ENCODE measurements at regions not wholly inside any gene's neighbourhood (a gene's known extent, or its start where the extent isn't known, plus 50 kb on each side); places are given as distances from the start of the nearest gene placed in this dataset.
"Not testable (repeated sequence)": the region's sequence is repeated elsewhere in the genome, so short reads cannot be mapped to it uniquely, and the experiment has no call there.

- no peaks in the 10 kb centered on the region for H3K36me3 ChIP-seq (ENCODE audit: control insufficient read depth, low read depth, low read length)
Observed at GRCh38 chr13:85562282-85562681, 236.9 kb downstream of the SLITRK6 start.

GRCh38 chr13:85557691-85558467 lies 241.3 kb downstream of the SLITRK6 start:
- Histone ChIP-seq H3K4me1 (ENCODE audit: control insufficient read depth, low read depth, low read length) (no peaks in the 10 kb centered on the region), H3K27ac (ENCODE audit: low read length) (no peak overlapping the region), H3K9ac (ENCODE audit: low read length) (no peak overlapping the region), H3K9me3 (ENCODE audit: control insufficient read depth, low read depth, low read length) (no peaks in the 10 kb centered on the region), H3K36me3 (ENCODE audit: control insufficient read depth, low read depth, low read length) (no peaks in the 10 kb centered on the region), H3K4me3 (ENCODE audit: low read length) (no peak overlapping the region), H3K27me3 (ENCODE audit: control insufficient read depth, insufficient read depth, low read length) (no peaks in the 10 kb centered on the region)

More at GRCh38 chr13:85562282-85562681, 236.9 kb downstream of the SLITRK6 start:
- Histone ChIP-seq H3K27me3 (ENCODE audit: control insufficient read depth, insufficient read depth, low read length) (no peaks in the 10 kb centered on the region), H3K9ac (ENCODE audit: low read length) (no peak overlapping the region), H3K9me3 (ENCODE audit: control insufficient read depth, low read depth, low read length) (no peaks in the 10 kb centered on the region), H3K27ac (ENCODE audit: low read length) (no peak overlapping the region), H3K4me1 (ENCODE audit: control insufficient read depth, low read depth, low read length) (peaks cover 9% of the 10 kb centered on the region), H3K4me3 (ENCODE audit: low read length) (no peak overlapping the region)

GRCh38 chr13:85551012-85551411 lies 248.2 kb downstream of the SLITRK6 start:
- Histone ChIP-seq H3K9ac (ENCODE audit: low read length) (no peak overlapping the region), H3K4me3 (ENCODE audit: low read length) (no peak overlapping the region), H3K36me3 (ENCODE audit: control insufficient read depth, low read depth, low read length) (no peaks in the 10 kb centered on the region), H3K4me1 (ENCODE audit: control insufficient read depth, low read depth, low read length) (no peaks in the 10 kb centered on the region), H3K27me3 (ENCODE audit: control insufficient read depth, insufficient read depth, low read length) (no peaks in the 10 kb centered on the region), H3K9me3 (ENCODE audit: control insufficient read depth, low read depth, low read length) (no peaks in the 10 kb centered on the region), H3K27ac (ENCODE audit: low read length) (no peak overlapping the region)

GRCh38 chr13:85549819-85550218 lies 249.4 kb downstream of the SLITRK6 start:
- no peaks in the 10 kb centered on the region for H3K9me3 ChIP-seq (ENCODE audit: control insufficient read depth, low read depth, low read length)
- no peak overlapping the region for H3K9ac ChIP-seq (ENCODE audit: low read length)
- no peak overlapping the region for H3K4me3 ChIP-seq (ENCODE audit: low read length)
- H3K4me1 ChIP-seq (ENCODE audit: control insufficient read depth, low read depth, low read length) = no peaks in the 10 kb centered on the region
- H3K27ac ChIP-seq (ENCODE audit: low read length) = no peak overlapping the region
- no peaks in the 10 kb centered on the region for H3K36me3 ChIP-seq (ENCODE audit: control insufficient read depth, low read depth, low read length)
- H3K27me3 ChIP-seq (ENCODE audit: control insufficient read depth, insufficient read depth, low read length) = no peaks in the 10 kb centered on the region

- not testable (repeated sequence) for H3K4me1 ChIP-seq (ENCODE audit: control insufficient read depth, low read depth, low read length); H3K9ac ChIP-seq (ENCODE audit: low read length); H3K9me3 ChIP-seq (ENCODE audit: control insufficient read depth, low read depth, low read length); H3K4me3 ChIP-seq (ENCODE audit: low read length); H3K27me3 ChIP-seq (ENCODE audit: control insufficient read depth, insufficient read depth, low read length); H3K36me3 ChIP-seq (ENCODE audit: control insufficient read depth, low read depth, low read length); H3K27ac ChIP-seq (ENCODE audit: low read length)
Observed at GRCh38 chr13:85548845-85549244, 250.4 kb downstream of the SLITRK6 start.

- Histone ChIP-seq H3K9ac (ENCODE audit: low read length) (no peak overlapping the region), H3K9me3 (ENCODE audit: control insufficient read depth, low read depth, low read length) (no peaks in the 10 kb centered on the region), H3K4me1 (ENCODE audit: control insufficient read depth, low read depth, low read length) (no peaks in the 10 kb centered on the region), H3K27me3 (ENCODE audit: control insufficient read depth, insufficient read depth, low read length) (no peaks in the 10 kb centered on the region), H3K36me3 (ENCODE audit: control insufficient read depth, low read depth, low read length) (no peaks in the 10 kb centered on the region), H3K4me3 (ENCODE audit: low read length) (no peak overlapping the region), H3K27ac (ENCODE audit: low read length) (no peak overlapping the region)
Observed at GRCh38 chr13:85545771-85546170, 253.4 kb downstream of the SLITRK6 start.

- Histone ChIP-seq H3K9ac (ENCODE audit: low read length) (no peak overlapping the region), H3K4me3 (ENCODE audit: low read length) (no peak overlapping the region), H3K36me3 (ENCODE audit: control insufficient read depth, low read depth, low read length) (no peaks in the 10 kb centered on the region), H3K27ac (ENCODE audit: low read length) (no peak overlapping the region), H3K27me3 (ENCODE audit: control insufficient read depth, insufficient read depth, low read length) (no peaks in the 10 kb centered on the region), H3K9me3 (ENCODE audit: control insufficient read depth, low read depth, low read length) (no peaks in the 10 kb centered on the region), H3K4me1 (ENCODE audit: control insufficient read depth, low read depth, low read length) (no peaks in the 10 kb centered on the region)
Observed at GRCh38 chr13:85544756-85545155, 254.5 kb downstream of the SLITRK6 start.

GRCh38 chr13:85543144-85543543 lies 256.1 kb downstream of the SLITRK6 start:
- no peak overlapping the region for H3K4me3 ChIP-seq (ENCODE audit: low read length)
- no peaks in the 10 kb centered on the region for H3K27me3 ChIP-seq (ENCODE audit: control insufficient read depth, insufficient read depth, low read length)
- no peaks in the 10 kb centered on the region for H3K36me3 ChIP-seq (ENCODE audit: control insufficient read depth, low read depth, low read length)
- H3K27ac ChIP-seq (ENCODE audit: low read length) = no peak overlapping the region
- H3K9me3 ChIP-seq (ENCODE audit: control insufficient read depth, low read depth, low read length) = no peaks in the 10 kb centered on the region
- H3K4me1 ChIP-seq (ENCODE audit: control insufficient read depth, low read depth, low read length) = no peaks in the 10 kb centered on the region
- no peak overlapping the region for H3K9ac ChIP-seq (ENCODE audit: low read length)

- Histone ChIP-seq H3K9me3 (ENCODE audit: control insufficient read depth, low read depth, low read length) (no peaks in the 10 kb centered on the region), H3K4me1 (ENCODE audit: control insufficient read depth, low read depth, low read length) (no peaks in the 10 kb centered on the region), H3K27me3 (ENCODE audit: control insufficient read depth, insufficient read depth, low read length) (no peaks in the 10 kb centered on the region), H3K36me3 (ENCODE audit: control insufficient read depth, low read depth, low read length) (no peaks in the 10 kb centered on the region), H3K9ac (ENCODE audit: low read length) (no peak overlapping the region), H3K27ac (ENCODE audit: low read length) (no peak overlapping the region), H3K4me3 (ENCODE audit: low read length) (no peak overlapping the region)
Observed at GRCh38 chr13:85541476-85541875, 257.7 kb downstream of the SLITRK6 start.

GRCh38 chr13:85538957-85539356 lies 260.3 kb downstream of the SLITRK6 start:
- no peaks in the 10 kb centered on the region for H3K27me3 ChIP-seq (ENCODE audit: control insufficient read depth, insufficient read depth, low read length)
- H3K36me3 ChIP-seq (ENCODE audit: control insufficient read depth, low read depth, low read length) = no peaks in the 10 kb centered on the region
- no peak overlapping the region for H3K4me3 ChIP-seq (ENCODE audit: low read length)
- no peak overlapping the region for H3K27ac ChIP-seq (ENCODE audit: low read length)
- no peaks in the 10 kb centered on the region for H3K4me1 ChIP-seq (ENCODE audit: control insufficient read depth, low read depth, low read length)
- no peaks in the 10 kb centered on the region for H3K9me3 ChIP-seq (ENCODE audit: control insufficient read depth, low read depth, low read length)
- H3K9ac ChIP-seq (ENCODE audit: low read length) = no peak overlapping the region

GRCh38 chr13:85537601-85538000 lies 261.6 kb downstream of the SLITRK6 start:
- Histone ChIP-seq H3K27me3 (ENCODE audit: control insufficient read depth, insufficient read depth, low read length) (no peaks in the 10 kb centered on the region), H3K4me1 (ENCODE audit: control insufficient read depth, low read depth, low read length) (no peaks in the 10 kb centered on the region), H3K4me3 (ENCODE audit: low read length) (no peak overlapping the region), H3K9ac (ENCODE audit: low read length) (no peak overlapping the region), H3K27ac (ENCODE audit: low read length) (no peak overlapping the region), H3K36me3 (ENCODE audit: control insufficient read depth, low read depth, low read length) (no peaks in the 10 kb centered on the region), H3K9me3 (ENCODE audit: control insufficient read depth, low read depth, low read length) (no peaks in the 10 kb centered on the region)

GRCh38 chr13:85536706-85537105 lies 262.5 kb downstream of the SLITRK6 start:
- Histone ChIP-seq H3K9me3 (ENCODE audit: control insufficient read depth, low read depth, low read length) (no peaks in the 10 kb centered on the region), H3K4me3 (ENCODE audit: low read length) (no peak overlapping the region), H3K27me3 (ENCODE audit: control insufficient read depth, insufficient read depth, low read length) (no peaks in the 10 kb centered on the region), H3K36me3 (ENCODE audit: control insufficient read depth, low read depth, low read length) (no peaks in the 10 kb centered on the region), H3K9ac (ENCODE audit: low read length) (no peak overlapping the region), H3K4me1 (ENCODE audit: control insufficient read depth, low read depth, low read length) (no peaks in the 10 kb centered on the region), H3K27ac (ENCODE audit: low read length) (no peak overlapping the region)

Data from iPS-18a (cell line).